ENCODE measurements at regions not wholly inside any gene's neighbourhood (a gene's known extent, or its start where the extent isn't known, plus 50 kb on each side); places are given as distances from the start of the nearest gene placed in this dataset.

- TF ChIP-seq ZNF532 (CRISPR knock-in tag; IDR thresholded peaks at IDR 0.05; ENCODE audit: borderline replicate concordance) (no peak), MXD4 (CRISPR knock-in tag; IDR thresholded peaks at IDR 0.05; ENCODE audit: borderline replicate concordance) (no peak), USF1 (CRISPR knock-in tag; IDR thresholded peaks at IDR 0.05) (no peak), USF2 (CRISPR knock-in tag; IDR thresholded peaks at IDR 0.05) (no peak), ZNF671 (CRISPR knock-in tag; IDR thresholded peaks at IDR 0.05) (no peak)
These were observed 91.0 kb downstream of the SIPA1L2 start (continued) for GRCh38 chr1:232538943-232539302.

GRCh38 chr1:232538224-232538942 lies 91.5 kb downstream of the SIPA1L2 start:
- DNase-seq (ENCODE audit: low spot score) (peak; percentile 36), ATAC-seq (peak; percentile 88)
- ChIA-PET POLR2A (interaction anchor here (0.9 kb wide), 1 partner anchor 17 kb away, joined by 4 read pairs; no protein-coding TSS in a partner anchor), CTCF (interaction anchor here (0.7 to 1.7 kb wide), 2 partner anchors 20 to 73 kb away, joined by 5 to 7 read pairs; no protein-coding TSS in a partner anchor)
- Mint-ChIP-seq H3K36me3 (no peaks in the 10 kb centered on the region), H3K4me1 (peaks cover 29% of the 10 kb centered on the region), H3K4me3 (no peak overlapping the region), H3K27ac (no peak overlapping the region), H3K27me3 (ENCODE audit: low read depth) (no peaks in the 10 kb centered on the region; the same call in 1 of the 2 replicates), H3K9me3 (no peaks in the 10 kb centered on the region)
- TF ChIP-seq TEAD1 (CRISPR knock-in tag; IDR thresholded peaks at IDR 0.05) (peak; percentile 48; the same call in 1 of the 2 replicates), ZSCAN18 (CRISPR knock-in tag; IDR thresholded peaks at IDR 0.05) (0 out of 2 replicates have a peak, but pooled peaks have one; percentile 6), ZNF263 (CRISPR knock-in tag; IDR thresholded peaks at IDR 0.05; ENCODE audit: low read depth) (no peak), ATF3 (CRISPR knock-in tag; conservative IDR thresholded peaks at IDR 0.05) (no peak), FOXJ3 (CRISPR knock-in tag; IDR thresholded peaks at IDR 0.05; ENCODE audit: borderline replicate concordance) (no peak), TEAD4 (CRISPR knock-in tag; IDR thresholded peaks at IDR 0.05) (peak; percentile 21; the same call in 1 of the 2 replicates)

GRCh38 chr1:232534552-232535517 lies 95.1 kb downstream of the SIPA1L2 start:
- CTCF ChIA-PET: no interaction called here
- H3K36me3 Mint-ChIP-seq: no peaks in the 10 kb centered on the region
- no peak overlapping the region for H3K4me3 Mint-ChIP-seq
- no peak overlapping the region for H3K27ac Mint-ChIP-seq
- no peaks in the 10 kb centered on the region; the same call in 1 of the 2 replicates for H3K27me3 Mint-ChIP-seq (ENCODE audit: low read depth)
- peaks cover 23% of the 10 kb centered on the region for H3K4me1 Mint-ChIP-seq
- DNase-seq (ENCODE audit: low spot score): no peak
- no peaks in the 10 kb centered on the region for H3K9me3 Mint-ChIP-seq
- POLR2A ChIA-PET: no interaction called here
- no peak for ATAC-seq
- TF ChIP-seq USF2 (CRISPR knock-in tag; IDR thresholded peaks at IDR 0.05) (no peak), ZNF532 (CRISPR knock-in tag; IDR thresholded peaks at IDR 0.05; ENCODE audit: borderline replicate concordance) (no peak), MYBL2 (CRISPR knock-in tag; IDR thresholded peaks at IDR 0.05) (no peak), E2F5 (CRISPR knock-in tag; IDR thresholded peaks at IDR 0.05) (no peak), ESRRA (CRISPR knock-in tag; IDR thresholded peaks at IDR 0.05; ENCODE audit: borderline replicate concordance) (no peak), CREM (CRISPR knock-in tag; IDR thresholded peaks at IDR 0.05) (no peak)
